Renal cortex interstitium (tissue), 11 donors: ENCODE measurements at regions not wholly inside any gene's neighbourhood (a gene's known extent, or its start where the extent isn't known, plus 50 kb on each side); places are given as distances from the start of the nearest gene placed in this dataset.

Source experiments
- DNase-seq, 11 donors: peaks; one replicate each; pipeline ENCODE4 v3.0.0-alpha.2; 2013; ENCODE audit warnings: low read depth in 9 of 11, low spot score in 4 of 11; ENCODE audit errors: extremely low read depth in 1 of 11

DNA sequence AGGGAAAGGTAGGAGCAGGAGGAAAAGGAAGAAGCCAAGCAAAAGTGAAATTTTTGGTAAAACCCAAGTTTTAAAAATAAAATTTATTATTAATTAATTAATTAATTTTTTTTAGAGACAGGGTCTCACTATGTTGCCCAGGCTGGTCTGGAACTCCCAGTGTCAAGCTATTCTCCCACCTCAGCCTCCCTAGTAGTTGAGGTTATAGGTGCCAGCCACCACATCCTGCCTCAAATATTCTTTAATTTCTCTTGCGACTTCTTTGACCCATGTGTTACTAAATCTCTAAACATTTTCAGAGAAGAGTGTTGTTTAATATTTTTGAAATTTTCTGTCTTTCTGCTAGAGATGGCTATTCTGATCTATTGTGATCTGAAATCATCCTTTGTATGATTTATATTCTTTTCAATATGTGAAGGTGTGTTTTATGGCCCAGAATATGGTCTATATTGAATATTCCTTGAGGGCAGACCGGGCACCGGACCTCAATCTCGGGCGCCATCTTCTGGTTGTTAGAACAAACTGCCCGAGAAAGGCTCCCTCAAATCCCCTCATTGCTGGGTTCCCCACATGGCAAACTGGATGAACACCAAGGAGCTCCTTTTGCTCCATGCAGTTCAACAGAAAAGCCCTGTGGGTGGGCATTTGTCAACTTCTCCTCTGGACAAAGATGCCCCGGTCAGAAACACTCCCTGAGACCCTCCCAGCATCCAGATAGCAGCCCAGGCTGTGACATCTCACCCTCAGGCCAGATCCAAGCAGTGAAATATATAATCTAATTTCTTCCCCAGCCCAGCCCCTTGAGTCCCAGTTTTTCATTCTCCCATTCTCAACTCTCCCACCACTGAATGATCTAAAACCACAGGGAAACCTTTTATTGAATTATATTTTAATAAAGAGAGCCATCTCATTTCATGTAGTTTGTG is 110.5 kb downstream of the ASCL4 start:
- peak in 6 of 11 donors; percentile 16 to 33 (median 29) for DNase-seq

DNA sequence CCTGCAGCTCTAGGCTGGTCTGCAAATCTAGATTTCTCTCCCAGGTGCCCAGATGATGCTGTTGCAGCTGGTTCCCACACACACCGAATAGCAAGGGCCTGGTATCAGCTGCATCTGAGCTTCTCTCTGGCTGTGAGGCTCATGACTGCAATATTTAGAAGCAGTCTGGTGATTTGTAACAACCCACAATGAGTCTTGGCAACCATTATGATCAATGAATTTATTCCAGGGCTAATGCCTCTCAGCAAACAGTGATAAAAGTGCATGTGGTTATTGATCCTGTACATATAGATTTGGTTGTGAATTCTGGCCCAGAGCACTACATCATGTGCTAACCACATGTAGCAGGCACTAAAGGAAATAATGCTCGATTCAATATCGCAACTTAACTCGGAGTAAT is 114.3 kb downstream of the ASCL4 start:
- no peak for DNase-seq

DNA sequence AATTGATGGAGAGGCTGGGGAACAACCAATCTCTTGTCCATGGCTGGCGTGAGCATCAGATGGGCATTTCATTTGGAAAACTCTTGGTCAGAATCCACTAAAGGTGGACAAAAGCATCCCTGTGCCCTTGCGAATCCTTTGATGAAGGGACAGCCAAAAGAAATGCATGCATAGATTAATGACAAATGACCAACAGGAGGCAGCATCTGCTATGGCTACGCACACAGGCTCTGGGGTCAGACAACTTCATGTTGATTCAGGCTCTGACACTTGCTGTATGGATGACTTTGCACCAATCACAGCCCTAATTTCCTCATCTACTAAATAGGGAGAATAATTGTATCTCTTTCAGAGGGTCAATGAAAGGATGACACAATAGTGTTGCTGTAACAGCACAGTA is 117.5 kb downstream of the ASCL4 start:
- no peak for DNase-seq

DNA sequence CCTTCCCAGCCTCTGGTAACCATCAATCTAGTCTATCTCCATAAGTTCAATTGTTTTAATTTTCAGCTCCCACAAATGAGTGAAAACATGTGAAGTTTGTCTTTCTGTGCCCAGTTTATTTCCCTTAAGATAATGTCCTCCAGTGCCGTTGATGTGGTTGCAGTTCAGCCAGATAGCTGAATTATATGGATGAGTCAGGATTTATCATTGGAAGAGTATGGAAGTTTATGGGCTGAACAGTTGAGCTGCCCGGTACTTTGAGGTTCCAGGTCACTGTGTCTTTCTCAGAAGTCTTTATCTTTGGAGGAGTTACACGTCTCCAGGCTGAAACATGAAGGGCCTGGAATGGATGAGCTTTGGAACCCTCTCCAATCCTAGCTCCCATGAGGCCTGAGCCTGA is 120.1 kb downstream of the ASCL4 start:
- no peak for DNase-seq

DNA sequence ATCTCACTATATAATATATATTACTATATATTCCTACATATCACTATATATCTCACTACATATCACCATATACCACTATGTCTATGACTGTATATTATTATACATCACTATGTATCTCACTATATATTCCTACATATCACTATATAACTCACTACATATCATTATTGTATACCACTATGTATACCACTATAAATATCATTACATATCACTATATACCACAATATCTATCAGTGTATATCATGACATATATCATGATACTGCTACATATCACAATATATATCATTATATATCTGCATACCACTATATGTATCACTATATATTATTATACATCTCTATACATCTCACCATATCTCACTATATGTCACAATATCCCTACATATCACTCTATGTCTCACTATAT is 121.5 kb downstream of the ASCL4 start:
- no peak for DNase-seq

DNA sequence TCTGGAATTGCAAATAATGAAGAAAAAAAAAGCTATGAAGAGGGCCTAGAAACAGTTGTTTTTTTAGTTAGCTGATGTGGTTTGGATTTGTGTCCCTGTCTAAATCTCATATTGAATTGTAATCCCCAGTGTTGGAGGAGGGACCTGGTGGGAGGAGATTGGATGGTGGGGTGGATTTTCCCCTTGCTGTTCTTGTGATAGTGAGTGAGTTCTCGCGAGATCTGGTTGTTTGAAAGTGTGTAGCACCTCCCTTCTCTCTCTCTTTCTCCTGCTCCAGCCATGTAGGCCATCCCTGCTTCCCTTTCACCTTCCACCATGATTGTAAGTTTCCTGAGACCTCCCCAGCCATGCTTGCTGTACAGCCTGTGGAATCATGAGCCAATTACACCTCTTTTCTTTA is 126.1 kb downstream of the ASCL4 start:
- no peak for DNase-seq

DNA sequence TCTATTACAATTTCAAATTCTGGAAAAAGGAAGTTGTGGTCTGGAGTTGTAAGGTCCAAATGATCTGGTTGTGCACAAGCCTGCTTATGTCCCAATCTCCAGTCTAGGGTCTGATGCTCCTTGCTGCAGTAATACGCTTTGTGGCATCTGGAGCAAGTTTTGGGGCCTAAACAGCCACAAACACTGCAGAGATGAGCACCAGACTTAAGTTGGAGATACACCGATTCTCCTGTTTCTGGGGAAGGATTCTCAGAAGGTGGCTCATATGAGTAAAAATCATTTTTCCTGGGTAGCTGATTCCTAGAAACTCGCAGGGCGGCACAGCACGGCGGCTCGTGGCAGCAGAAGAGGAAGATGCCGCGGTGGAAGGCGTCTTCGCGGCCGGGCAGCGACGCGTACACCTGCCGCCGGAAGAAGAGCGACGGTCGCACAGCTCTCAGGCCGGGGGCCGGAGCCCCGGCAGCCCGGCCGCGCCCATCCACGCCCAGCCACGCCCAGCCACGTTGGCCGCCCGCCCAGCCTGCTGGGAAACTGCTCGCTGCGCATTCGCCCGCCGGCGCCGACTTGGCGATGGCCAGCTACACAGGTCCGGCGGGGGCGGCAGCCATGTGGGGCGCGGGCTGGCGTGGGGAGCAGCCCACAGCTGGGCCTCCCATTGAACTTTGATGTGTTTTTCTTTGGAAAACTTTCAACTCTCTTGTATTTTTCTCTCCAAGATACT is 129.0 kb downstream of the ASCL4 start:
- peak in 5 of 11 donors; percentile 19 to 27 (median 21) for DNase-seq

DNA sequence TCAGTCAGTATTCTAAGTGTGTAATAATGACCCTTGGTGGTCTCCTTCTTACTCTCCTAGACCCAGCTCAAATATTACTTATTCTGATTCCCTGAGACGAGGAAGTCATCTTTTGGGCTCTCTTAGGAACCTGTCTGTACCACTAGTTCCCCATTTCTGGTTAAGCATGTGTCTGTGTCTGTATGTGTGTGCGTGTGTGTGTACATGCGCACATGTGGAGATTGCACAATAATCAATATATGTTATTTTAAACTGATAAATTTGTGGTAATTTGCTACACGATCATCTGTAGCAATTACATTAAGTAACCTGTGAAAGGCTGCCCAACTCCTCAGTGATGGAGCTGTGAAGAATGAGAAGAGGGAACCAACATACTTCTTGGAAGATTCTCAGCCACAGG is 132.2 kb downstream of the ASCL4 start:
- no peak for DNase-seq

DNA sequence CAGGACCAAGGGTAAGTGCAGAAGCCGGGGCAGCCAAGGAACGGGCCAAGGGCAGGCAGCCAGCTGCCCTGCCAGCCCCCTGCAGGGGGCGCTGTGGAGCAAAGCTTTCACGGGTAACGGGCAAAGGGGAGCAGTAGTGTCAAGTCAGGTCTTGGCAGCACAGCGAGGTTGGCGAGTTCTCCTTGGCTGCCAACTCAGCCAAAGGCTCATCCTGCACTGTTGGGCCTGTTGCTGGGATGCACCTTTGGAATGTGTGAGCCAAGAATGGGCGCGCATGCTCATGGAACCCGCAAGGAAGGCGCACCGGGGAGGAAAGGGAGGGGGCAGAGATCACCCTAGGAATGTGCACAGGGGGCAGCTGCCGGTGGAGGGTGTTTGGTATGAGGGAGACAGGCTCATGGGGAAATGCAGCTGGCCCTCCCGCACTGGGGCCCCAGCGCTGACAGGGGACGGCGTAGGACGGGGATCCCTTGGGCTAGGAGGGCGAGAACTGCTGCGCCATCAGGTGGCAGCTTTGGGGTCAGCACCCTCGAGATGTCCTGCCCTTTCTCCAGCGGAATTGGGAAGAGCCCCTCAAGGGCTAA is 138.0 kb downstream of the ASCL4 start:
- peak in 3 of 11 donors; percentile 9 to 16 (median 15) for DNase-seq

DNA sequence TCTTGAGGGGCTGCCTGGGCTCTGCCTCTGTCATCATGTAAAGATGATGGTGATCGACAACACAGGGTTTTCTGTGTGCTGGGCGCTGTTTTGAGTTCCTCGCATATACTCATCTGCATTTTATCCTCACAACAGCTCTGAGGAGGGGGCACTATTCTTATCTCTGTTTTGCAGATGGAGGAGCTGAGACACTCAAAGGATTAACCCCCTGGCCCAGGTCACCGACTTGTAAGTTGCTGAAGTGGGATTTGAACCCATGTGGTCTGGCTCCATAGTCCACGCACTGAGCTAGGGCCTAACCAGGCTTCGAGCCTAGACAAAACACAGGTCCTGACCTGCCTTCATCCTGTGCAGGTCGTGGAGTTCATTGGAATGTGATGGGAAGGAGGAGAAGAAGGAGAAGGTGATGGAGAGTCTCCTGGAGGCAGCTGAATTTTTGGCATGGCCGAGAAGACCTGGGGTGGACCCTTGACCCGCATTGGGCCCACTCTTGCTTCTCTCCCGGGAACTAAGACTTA is 140.0 kb downstream of the ASCL4 start:
- DNase-seq = no peak

DNA sequence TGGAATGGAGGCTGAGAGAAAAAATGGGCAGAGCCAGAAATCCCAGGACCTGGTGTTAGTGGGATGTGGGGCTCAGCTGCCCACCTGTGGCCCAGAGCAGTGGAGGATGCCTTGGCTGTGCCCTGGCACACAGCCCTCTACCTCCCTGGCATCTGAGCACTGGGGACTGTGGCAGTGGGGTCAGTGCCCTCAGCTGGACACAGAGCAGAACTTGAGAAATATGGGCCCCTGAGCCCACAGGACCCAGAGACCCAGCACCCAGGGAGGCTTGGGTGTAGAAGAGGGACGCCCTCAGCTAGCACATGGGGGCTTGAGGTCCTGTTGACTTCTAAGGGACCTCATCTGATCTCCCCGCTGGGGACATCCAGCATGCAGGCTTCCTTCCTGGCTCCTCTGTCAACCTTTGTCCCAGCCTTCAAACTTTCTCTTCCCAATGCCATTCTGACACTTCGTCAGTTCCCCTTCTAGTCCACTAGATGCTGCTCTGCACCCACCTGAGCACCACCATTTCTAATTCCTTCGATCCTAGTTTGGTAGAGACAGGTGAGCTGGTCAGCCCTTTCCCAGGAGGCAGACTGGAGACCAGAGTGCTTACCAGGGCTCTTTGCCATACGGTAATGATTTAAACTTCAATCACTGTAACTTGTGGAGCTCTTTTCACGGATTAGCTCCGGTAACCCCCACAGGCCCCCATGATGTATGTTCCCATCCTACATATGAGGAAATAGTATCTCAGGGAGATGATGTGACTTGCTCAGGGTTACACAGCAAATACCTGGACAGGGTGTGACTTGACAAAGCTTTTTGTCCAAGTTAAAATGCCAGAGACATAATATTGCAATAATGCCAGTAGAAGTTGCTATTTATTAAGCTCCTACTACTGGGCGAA is 143.7 kb downstream of the ASCL4 start:
- DNase-seq = peak in 2 of 11 donors; percentile 8 to 18

DNA sequence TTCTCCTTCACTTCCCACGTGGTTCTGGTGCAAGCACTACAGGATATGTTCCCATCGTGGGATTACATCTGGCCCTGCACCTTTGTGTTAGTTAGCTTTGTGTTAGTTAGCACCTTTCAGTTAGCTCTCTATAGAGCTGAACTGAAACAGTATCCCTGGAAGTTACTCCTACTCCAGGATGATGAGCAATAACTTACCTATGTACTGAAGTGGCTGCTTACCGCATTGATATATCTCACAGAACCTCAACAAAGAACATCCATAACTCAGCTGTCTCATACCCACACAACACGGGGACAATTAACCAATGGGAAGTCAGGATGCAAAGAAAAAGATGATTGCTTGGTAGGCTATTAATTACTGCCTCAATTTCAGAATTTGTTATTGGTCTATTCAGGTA is 146.6 kb downstream of the ASCL4 start:
- DNase-seq = no peak

DNA sequence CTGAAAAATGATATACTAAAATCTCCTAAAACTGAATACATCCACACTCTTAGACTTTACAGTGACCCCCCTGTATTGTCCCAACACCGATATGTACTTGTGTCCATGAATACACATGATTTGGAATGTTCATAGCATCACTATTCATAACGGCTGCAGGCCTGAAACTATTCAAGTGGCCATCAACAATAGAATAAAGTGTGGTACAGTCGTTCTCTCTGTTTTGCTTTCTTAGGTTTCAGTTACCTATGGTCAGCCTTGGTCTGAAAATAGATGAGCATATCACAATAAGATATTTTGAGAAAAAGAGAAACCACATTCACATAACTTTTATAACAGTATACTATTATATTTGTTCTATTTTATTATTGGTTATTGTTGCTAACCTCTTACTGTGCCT is 150.6 kb downstream of the ASCL4 start:
- no peak for DNase-seq

DNA sequence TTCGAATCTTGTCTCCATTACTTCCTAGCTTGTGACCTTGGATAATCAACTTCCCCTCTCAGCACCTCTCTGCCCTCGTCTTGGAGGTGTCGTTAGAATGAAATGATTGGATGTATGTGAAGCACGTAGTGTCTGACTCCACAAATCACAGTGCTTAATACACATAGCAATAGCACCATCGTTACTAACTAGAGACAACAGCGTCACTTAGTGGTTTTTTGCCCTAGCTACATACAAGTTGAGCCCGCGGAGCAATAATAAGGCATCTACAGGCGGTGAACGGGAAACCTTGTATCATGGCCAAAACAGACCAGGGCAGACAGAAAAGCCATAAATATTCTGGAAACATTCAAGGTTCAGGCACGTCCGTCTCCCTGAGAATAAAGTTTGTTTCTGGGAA is 154.9 kb downstream of the ASCL4 start:
- DNase-seq = peak in 3 of 11 donors; percentile 2 to 11 (median 9)

DNA sequence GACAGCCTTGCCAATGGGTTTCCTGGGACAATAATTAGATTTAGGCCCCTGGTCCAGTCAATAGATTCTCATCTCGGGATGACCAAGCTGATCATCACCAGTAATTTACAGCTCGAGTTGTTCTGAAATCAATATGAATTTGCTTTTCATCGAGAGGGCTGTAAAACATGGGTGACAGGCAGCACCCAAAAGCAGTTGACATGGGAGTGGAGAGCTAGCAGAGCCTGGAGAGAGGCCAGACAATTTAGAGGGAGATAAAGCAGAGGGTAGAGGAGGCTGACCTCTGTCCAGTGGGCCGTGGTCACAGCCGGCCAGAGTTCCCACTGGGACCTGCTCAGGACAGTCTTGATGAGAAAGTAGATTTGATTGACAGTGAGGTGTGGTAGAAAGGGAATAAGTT is 157.3 kb downstream of the ASCL4 start:
- no peak for DNase-seq

DNA sequence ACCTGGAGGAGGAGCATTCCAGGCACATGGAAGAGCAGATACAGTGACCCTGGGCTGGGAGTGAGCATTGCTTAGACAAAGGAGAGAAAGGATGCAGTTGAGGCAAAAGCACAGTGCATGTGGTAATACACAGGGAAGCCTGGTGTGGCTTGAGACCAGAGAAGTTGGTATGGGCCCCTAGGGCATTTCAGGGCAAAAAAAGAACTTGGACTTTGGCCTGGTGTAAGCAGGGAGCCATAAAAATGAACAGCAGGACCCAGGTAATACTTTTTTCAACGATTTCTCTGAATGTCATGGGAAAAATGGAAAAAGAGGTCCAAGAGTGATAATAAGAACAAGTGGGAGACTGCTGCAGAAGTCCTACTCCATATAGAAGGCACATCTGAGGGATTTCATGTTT is 163.9 kb downstream of the ASCL4 start:
- no peak for DNase-seq

DNA sequence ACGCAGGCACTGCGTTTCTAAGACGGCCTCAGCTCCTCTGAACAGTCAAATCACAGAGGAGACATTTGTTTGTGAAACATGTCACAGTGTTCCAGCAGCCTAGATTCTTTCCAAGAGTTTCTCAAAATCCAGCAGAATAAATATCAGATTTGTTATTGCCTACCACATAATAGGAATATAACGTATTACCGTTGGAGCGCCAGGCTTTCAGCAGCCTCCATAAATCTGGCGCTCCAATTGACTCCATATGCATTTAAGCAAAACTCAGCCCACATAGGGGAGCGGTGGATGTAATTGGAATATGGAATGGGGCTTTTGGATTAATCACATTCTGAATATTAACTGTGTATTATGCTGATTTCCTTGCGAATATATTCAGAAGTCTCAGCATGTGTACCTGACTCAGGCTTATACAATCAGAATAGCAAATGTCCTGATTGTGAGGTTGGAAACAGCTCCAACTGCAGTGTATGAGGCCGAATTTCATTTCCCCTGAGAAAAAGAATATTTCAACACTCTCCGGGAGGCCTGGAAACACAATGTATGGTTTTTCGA is 174.0 kb downstream of the ASCL4 start:
- no peak for DNase-seq

DNA sequence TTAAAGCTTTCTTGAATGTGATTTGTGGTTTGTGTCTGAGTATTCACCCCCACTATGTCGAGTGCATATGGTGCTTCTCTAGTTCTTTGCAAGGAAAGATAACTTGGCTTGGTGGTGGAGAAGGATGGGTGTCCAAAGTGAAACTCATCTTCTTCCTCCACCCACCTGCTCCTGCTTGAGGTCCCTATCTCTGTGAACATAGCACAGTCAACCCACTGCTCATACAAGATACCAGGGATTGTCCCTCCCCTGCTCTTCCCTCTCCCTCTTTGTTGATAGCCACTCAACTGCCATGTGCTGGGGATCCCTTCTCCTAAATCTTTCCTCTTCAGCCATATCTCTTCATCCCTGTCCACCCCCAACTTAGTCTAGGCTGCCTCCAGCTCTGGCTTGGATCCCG is 176.5 kb downstream of the ASCL4 start:
- DNase-seq = no peak
